ENCODE measurements at regions not wholly inside any gene's neighbourhood (a gene's known extent, or its start where the extent isn't known, plus 50 kb on each side); places are given as distances from the start of the nearest gene placed in this dataset.

DNA sequence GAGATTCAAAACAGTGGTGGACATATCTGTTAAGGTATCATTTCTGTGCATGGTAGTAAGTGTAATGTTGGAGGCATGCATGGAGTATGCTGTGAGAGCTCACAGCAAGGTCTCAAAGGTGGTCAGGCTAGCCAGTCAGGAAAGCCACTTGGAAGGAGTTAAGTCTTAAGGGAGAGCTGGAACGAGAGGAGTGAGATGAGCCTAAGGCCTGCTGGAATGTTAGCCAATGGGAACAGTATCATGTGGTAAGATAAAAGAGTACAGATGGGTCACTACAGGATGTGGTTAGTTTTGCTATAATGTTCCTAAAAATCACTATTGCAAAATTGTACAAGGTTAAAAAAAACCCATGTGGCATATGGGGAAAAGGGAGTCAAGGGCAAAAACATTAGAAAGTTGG, 311.7 kb upstream of the E2F7 start:
- TF ChIP-seq CTCF (IDR thresholded peaks at IDR 0.05; ENCODE audit: insufficient read depth, low read depth, low read length): no peak
- TF ChIP-seq EZH2 (IDR thresholded peaks at IDR 0.05; ENCODE audit: insufficient read depth, low read length): no peak

Measured in astrocyte (in vitro differentiated cells and primary cell).